GM12874 (cell line): ENCODE measurements at regions not wholly inside any gene's neighbourhood (a gene's known extent, or its start where the extent isn't known, plus 50 kb on each side); places are given as distances from the start of the nearest gene placed in this dataset.

Experiments
- TF ChIP-seq, protein P1 (sequence below): IDR thresholded peaks from 2 replicates; pipeline ENCODE4 v1.5.1; 2011; ENCODE audit warnings: low read depth, mild to moderate bottlenecking, control low read depth, low read length, moderate library complexity; ENCODE audit not compliant: insufficient read depth

DNA sequence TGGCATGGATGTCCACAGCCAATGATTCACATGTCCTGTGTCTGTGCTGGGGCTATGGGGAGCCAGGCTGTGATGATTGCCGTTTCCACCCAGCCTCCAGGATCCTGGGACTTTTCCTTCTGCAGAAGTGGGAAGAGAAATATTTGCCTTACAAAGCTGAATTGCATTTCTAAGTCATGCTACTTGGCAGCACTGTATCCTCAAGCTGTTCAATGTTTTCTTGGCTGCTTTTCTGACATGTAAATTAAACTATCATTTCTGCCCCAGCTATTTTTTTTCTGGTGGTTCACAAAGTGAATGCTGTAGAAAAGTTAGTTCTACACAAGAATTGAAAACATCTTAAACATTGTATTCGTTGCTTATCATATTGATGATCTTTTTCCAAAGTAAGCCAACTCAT, 51.9 kb upstream of the TCERG1L start:
- TF ChIP-seq, protein P1, sequence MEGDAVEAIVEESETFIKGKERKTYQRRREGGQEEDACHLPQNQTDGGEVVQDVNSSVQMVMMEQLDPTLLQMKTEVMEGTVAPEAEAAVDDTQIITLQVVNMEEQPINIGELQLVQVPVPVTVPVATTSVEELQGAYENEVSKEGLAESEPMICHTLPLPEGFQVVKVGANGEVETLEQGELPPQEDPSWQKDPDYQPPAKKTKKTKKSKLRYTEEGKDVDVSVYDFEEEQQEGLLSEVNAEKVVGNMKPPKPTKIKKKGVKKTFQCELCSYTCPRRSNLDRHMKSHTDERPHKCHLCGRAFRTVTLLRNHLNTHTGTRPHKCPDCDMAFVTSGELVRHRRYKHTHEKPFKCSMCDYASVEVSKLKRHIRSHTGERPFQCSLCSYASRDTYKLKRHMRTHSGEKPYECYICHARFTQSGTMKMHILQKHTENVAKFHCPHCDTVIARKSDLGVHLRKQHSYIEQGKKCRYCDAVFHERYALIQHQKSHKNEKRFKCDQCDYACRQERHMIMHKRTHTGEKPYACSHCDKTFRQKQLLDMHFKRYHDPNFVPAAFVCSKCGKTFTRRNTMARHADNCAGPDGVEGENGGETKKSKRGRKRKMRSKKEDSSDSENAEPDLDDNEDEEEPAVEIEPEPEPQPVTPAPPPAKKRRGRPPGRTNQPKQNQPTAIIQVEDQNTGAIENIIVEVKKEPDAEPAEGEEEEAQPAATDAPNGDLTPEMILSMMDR, result no peak

DNA sequence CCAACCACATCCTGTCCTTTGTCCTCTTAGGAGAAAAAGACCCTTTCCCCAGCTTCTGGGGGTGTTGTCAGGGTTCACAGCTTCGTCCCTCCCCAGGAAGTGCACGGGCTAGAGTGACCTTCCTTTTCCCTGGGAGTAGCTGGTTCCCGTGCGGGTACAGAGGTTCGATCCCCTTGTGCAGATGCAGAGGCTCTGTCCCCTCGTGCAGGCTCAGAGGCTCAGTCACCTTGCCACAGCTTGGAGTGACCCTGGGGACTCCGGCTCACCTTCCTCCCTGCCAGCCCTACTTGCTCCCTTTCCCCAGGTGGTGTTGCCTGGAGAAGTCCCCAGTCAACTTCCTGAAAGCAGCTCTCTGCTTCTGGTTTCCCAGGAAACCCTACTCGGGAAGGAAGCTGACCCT, 60.0 kb upstream of the TCERG1L start:
- TF ChIP-seq, protein P1, result no peak

DNA sequence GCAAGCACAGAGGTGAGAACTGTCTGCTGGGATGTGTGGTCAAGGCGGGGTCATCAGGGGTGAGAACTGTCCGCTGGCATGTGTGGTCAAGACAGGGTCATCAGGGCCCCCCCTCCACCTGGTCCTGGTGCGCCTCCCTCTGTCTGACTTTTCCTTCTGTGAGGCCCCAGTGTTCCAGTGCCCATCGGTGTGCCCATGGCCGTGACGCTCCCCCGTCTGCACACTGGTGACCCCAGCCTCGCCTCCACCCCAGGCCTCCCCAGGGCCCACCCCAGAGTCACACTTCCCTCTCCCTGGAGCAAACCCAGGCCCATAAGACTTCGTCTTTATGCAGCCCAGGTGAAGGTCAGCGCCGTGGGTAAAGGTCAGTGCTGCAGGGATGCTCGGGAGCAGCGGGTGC, 70.1 kb upstream of the TCERG1L start:
- TF ChIP-seq, protein P1, result no peak

DNA sequence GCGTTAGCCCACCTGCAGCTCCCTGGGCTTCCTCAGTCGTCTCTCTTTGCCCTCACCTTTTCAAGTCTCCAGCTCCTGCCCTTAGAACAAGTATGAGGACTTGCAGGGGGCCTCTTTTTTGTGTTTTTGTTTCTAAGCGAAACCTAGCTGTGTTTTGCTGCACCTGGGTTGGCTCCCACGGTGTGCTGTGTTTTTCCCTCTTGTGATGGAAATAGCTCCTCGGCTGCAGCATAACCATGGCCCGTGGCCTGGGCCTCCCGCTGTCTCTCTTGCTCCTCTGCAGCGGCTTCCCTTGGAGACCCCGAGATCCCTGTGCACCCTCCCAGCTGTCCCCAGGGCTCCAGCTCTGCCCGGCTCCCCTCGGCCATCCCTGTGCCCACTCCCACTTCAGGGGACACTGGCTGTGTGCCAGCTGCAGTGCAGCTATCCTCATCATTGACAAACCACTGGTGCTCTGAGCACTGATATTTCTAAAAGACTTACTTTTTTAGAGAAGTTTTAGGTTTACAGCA, 75.6 kb upstream of the TCERG1L start:
- TF ChIP-seq, protein P1, result no peak

DNA sequence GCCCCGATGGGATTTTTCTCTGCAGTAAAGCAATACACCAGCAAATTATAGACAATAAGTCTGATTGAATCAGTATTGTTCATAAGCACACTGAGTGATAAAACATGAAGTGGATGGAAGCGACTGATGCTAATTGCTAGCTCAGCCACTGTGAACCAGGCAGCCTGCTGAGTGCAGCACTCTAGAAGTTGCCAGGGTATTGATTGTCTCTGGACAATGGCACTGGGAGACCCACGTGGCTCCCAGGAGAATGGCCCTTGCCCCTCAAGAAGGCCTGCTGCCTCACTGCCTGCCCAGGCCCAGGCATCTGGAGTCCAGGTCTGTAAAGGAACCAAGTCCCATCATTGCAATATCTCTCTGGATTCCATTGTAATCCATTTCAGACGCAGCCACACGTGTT, 80.4 kb upstream of the TCERG1L start:
- TF ChIP-seq, protein P1, result no peak

DNA sequence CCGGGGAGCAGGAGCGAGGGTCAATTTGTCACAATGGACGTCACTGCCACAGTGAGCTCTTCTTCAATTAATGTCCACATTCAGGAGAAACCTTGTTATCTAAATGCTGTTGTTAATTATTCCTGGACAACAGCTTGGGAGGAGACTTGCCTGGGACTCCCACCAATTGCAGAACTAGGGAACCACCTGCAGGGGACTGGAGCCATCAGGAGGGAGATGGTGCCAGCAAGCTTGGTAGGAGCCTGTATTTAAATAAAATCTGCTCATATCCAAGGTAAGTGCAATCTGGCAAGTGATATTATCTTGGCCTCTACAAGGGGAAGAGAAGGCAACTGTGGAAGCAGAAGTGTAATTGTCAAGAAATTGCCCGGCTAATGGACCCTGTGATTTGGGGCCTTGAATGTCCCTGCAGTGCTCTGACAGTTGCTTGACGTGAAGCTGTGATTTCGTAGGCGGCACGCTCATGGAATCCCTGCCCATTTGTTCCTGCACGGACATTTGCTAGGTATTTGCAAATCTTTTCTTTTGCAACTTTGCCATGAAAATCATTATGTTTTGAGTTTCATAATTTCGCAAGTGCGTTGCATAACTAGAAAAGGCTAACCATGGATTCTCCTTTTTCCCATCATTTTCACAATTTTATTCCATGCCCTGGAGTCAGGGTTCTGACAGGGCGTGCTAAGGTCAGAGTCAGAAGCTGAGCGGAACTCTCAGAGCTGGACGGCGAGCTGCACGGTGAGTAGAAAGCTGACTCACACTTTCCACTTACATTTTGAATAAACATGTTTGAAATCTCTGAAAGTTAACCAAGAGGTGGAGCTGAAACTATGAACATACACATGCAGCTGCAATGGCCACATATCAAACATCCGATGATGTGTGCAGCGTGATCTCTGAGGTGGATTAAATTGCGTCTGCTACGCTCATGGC, 84.9 kb upstream of the TCERG1L start:
- TF ChIP-seq, protein P1, result no peak

DNA sequence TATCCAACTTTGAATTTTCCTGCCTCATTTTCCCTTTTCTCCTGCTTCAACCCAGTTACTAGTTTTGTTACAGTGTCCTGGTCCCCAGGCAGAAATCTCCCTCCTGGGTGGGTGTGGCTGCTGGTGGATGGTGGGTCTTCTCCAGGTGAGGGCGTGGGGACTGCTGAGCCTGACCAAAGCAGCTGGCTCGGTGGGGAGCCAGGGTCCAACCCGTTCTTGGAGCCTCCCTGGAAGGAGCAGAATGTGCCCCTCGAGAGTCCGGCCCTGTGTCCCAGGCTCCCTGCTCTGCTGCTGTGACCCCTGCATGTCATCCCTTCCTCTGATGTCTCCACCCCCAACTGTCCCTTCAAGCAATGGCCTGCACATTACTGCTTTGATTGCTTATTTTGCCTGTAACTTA, 86.6 kb upstream of the TCERG1L start:
- TF ChIP-seq, protein P1, result no peak
